ENCODE measurements at regions not wholly inside any gene's neighbourhood (a gene's known extent, or its start where the extent isn't known, plus 50 kb on each side); places are given as distances from the start of the nearest gene placed in this dataset.
"Not testable (repeated sequence)": the region's sequence is repeated elsewhere in the genome, so short reads cannot be mapped to it uniquely, and the experiment has no call there.

DNA sequence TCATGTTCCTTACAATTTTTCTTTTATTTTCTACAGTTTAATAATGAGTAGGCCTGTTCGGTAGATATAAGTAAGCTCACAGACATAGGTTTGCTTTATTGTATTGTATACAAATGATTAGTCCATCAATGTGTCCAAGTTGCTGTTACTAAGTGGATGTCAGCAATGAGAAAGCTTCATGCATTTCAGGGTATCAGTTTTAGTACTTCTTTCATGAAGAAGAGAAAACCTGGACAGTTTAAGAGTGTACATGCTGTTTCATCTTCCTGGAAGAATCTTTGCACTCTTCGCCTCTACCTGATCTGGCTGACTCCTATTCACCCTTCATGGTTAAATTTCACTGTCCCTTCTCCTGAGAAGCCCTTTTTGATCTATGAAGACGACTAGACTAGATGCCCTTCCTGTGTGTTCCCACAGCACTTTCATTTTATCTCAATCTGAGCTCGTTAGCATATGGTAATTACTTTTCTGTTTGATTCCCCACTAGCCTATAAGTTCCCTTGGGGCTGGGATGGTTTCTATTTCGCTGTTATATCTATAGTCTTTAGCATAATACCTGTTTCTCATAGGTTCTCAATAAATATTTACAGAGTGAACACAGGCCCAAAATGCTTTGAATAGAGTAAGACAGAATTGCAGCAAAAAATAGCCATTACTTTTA is 70.7 kb downstream of the CETN3 start:
- no peak for DNase-seq (ENCODE audit: low spot score)

DNA sequence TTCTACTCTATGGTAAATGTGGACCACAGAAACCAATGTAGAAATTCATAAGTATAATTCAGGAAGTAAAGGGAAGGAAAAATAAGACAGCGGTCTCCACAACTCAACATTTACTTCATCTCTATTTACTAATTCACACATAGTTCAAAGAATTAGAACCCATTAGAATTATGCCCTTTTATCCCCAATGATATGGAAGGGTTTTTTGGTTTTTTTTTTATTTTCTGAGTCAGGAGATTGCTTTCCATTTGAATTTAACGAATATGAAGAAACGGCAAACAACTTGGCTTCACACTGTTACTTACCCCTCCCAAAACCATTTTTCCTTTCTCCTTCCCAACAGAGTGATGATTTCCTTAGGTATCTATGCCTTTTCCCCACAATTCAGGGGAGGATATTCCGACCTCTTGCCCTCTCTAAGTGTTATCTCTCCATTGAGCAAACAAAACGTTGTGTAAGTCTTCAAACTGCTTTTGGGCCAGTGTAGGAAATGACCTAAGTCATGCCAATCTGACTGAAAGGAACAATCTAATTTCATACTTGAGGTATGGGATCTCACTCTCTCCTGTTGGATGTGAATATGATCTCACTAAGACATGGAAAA is 72.0 kb downstream of the CETN3 start:
- DNase-seq (ENCODE audit: low spot score): no peak

DNA sequence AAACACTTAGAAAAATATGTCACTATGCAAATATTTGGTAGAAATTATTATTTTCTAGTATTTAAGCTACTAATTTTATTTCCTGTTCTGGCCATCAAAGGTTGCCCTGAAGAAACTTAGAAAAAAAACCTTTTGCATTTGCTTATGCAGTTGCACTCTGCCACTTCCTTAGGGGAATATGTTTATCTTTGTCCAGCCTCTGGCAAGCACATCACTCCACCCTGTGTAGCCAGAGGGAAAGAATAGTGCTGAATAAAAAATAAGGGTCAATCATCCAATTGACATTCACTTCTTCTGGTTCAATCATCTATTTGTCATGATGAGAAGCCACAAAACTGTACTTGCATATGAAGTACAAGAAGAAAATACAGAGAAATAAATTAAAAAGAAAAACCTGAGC is 72.8 kb downstream of the CETN3 start:
- no peak for DNase-seq (ENCODE audit: low spot score)

DNA sequence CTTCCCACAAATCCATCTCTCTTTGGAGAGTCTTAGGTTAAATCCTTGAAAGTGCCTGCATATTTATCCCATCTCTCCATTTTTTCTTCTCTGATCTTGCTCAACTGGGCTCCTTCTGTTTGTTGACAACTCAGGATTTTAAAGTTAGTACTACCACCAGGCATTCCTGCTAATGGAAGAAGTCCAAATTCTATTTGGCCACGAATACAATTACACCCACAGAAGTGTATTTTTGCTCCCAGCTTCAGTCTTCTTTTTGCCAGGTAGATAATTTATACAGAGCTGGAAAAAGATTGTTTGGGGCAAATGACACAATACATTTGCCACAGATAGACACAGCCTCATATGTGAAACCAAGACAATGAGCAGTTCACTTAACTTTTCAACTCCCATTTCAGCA is 74.8 kb downstream of the CETN3 start:
- DNase-seq (ENCODE audit: low spot score): no peak

DNA sequence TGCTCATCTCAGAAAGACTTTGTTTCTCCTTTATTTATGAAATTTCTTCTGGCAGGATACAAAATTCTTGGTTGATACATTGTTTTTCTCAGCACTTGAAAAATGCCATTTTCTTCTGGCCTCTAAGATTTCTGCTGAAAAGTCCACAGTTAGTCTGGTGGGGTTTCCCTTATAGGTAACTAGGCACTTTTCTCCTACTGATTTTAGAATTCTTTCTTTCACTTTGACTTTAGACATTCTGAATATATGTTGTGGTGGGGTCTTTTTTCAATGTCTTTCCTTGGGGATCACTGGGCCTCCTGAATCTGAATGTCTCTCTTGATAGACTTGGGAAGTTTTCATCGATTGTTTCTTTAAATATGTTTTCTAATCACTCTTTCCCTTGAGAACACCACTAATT is 79.6 kb downstream of the CETN3 start:
- DNase-seq (ENCODE audit: low spot score): no peak

DNA sequence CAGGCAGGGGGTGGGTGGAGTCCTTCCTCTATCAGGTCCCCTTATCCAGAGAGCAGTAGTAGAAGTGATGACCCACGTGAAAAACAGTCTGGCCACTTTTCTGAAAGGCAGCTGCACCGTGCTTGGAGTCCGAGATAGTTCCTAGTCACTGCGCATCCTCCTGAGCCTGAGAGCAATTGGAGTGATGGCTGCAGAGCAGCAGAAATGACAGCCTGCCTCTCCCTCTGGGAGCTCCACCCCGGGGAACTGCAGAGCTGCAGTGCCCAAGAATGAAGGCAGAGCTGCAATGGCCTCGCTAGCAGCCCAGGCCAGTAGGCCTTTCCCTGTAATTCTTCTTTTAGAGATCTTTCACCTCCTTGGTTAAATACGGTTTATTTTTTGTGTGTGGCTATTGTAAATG is 82.6 kb downstream of the CETN3 start:
- no peak for DNase-seq (ENCODE audit: low spot score)

DNA sequence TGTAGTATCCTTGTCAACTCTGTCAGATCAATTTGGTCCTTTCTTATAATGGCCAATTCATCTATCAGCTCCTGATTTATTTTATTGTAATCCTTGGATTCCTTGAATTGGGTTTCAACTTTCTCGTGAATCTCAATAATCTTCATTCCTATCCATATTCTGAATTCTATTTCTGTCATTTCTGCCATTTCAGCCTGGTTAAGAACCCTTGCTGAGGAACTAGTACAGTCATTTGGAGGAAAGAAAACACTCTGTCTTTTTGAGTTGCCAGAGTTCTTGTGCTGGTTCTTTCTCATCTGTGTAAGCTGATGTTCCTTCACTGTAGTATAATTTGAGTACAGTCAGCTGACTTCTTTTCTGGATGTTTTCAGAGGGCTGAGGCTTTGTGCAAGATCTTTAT is 84.5 kb downstream of the CETN3 start:
- DNase-seq (ENCODE audit: low spot score): no peak

DNA sequence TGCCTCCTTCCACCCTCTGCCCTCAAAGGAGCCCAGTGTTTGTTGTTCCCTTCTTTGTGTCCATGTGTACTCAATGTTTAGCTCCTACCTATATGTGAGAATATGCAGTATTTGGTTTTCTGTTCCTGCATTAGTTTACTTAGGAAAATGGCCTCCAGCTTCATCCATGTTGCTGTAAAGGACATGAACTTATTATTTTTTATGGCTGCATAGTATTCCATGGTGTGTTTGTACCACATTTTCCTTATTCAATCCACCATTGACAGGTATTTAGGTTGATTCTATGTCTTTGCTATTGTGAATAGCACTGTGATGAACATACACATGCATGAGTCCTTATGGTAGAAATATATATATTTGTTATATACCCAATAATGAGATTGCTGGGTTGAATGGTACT is 89.2 kb downstream of the CETN3 start:
- not testable (repeated sequence) for DNase-seq (ENCODE audit: low spot score)

DNA sequence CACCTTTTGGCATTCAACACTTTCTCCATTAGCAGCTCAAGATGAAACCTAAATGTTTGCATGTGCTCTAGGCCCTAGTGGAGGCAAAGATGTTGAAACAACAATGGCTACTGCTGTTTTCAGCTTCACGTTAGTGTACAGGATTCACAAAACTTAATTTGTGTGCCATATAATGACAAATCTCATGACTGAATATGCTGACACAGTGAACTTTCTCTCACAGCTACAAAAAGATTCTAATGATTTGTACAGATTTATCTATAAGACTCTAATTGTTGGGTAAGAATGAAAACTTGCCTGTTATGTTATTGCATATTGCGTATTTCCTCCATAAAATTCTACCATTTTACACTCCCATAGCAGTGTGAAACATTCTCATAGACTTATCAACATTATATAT is 97.5 kb downstream of the CETN3 start:
- DNase-seq (ENCODE audit: low spot score): no peak

DNA sequence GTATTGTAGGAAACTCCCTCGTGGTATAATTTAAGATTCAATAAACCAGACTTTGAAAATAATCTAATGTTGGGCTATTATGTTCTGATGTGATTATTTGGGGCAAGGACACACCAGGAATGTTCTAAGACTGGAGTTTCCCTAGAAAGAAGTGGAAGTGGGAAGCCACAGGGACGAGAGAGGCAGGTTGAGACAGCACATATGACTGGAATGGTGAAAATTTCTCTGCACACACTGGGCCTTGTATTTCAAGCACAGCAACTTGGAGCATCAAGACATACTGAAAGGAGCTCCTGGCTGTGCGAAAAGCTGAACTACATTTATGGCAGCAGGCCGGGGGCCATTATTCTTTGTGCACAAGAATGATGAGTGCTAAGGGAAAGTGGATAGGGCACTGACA is 98.2 kb downstream of the CETN3 start:
- DNase-seq (ENCODE audit: low spot score): no peak

DNA sequence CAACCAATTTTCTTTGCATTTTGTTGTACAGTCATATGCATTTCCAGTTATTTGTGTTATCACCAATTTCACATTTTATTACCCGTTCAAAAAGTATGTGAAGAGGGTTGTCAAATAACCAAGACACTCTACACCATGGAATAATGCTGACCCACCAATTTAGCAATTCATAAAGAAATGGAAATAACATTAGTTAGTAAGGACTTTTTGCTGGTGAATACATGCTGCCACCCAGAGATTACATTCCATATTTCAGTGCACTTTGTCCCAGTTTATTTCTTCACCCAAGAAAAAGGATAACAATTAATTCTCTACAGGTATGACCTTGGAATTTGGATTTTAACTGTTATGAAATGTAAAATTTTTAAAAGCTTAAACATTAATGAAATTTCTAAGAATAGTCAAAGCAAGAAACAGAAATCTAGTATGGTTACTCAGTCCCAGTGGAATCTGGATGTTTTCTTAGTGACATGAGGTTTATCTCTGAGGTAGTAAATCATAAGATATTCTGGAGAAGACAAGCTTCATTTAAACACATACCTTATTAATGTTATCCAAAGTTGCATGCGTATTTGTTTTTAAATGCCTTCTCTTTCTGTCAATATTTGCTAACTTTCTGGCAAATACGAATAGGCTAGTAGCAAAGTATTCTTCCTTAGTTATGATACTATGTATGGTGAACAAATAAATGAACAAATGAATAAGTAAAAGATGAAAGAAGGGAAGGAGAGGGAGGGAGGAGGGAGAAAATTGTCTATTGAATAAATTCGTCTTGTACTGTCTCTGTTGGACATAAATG is 100.6 kb downstream of the CETN3 start:
- no peak for DNase-seq (ENCODE audit: low spot score)

DNA sequence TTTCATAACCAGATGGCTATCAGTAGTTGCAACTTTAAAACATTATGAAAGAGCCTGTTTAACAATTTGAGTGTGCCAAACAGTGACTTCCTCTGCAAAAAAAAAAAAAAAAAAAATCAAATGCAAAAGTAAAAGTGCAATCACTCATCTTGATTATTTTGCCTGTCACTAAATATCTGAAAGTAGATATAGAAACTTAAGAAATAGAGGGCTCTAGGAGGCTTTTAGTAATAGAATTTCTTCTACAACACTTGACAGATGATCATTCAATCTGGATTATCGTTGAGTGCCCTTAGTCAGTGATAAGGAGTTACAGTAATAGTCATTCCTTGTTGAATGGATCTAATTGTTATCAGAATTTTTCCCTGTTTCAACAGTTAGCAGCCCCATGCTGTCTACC is 101.8 kb downstream of the CETN3 start:
- DNase-seq (ENCODE audit: low spot score): no peak

DNA sequence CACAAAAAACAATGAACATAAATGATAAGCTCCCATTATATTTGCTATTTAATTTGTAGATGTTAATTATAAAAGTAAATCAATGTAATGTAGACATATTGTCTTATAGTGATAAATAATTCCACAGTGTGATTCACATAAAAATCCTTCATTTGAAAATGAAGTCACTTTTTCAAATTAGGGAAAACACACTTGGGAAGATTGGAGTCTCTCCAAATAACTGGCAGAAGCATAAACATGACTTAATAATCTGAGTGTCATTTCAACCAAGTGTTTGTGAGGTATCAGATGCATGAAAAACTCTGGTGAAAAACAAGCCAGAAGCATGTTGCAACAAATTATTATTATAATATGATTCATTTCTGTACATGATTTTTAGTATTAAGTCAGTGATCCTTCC is 102.2 kb downstream of the CETN3 start:
- DNase-seq (ENCODE audit: low spot score): no peak

DNA sequence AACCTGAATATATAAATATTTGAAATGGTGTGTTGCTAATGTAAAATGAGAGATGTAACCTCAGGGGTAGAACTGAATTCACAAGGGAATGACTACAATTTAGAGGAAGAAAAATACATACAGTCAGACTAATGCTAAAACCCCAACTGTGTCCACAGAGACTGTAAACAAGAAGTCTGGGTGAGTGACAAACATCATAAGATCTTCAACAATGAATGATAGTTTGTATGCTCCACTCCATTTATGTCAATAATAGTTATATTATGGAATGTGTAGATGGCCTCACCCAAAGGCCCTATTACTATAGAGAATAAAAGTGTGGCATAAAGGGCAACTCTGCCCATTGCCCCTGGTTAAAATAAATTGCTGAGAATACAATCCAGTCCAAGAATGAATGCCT is 102.9 kb downstream of the CETN3 start:
- no peak for DNase-seq (ENCODE audit: low spot score)

DNA sequence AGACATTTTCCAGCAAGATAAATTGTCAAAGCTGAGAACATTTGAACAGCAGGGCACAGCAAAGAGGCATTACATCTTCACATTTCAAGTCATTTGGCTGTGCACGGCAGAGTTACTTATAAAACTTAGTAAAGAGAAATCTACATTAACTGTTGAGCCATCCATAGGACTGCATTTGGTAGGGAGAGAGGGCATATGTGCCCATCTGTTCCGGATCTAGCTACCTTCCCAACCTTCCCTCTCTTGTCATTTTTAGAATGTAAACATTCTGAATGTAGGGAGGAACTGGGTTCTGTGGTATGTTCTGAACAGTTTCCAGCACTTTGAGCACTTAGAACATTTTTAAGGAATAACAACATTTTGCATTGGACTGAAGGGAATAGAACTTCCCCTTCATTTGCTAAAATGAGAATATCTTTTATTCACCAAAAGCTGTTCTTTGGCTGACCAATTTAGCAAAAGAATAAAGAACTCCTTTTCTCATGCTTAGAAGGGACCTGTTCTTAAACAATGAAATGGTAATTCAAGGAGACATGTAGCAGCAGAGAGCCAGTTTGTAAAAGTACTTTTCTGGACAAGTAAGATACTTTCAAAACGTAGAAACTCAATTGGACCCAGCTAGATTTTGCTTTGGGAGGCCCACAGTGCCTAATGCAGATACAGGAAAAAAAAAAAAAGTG is 104.4 kb downstream of the CETN3 start:
- DNase-seq (ENCODE audit: low spot score): no peak

DNA sequence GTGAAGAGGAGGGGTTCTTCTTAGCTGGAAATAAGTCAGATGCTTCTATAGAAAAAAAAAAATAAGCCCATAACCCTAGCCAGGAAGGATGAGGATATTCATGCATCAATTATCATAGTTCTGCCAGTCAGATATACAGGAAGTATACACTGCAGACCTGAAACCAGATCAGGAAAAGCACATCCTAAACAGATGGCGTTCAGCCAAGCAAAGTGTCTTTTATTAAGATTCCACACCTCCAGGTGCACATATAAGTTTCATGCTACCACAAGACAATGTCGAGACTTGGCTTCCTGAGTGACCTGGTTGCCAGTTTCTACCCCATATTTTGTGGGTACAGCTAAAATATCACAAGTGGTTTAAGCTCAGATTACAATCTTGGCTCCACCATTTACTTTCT is 108.3 kb downstream of the CETN3 start:
- DNase-seq (ENCODE audit: low spot score): no peak

DNA sequence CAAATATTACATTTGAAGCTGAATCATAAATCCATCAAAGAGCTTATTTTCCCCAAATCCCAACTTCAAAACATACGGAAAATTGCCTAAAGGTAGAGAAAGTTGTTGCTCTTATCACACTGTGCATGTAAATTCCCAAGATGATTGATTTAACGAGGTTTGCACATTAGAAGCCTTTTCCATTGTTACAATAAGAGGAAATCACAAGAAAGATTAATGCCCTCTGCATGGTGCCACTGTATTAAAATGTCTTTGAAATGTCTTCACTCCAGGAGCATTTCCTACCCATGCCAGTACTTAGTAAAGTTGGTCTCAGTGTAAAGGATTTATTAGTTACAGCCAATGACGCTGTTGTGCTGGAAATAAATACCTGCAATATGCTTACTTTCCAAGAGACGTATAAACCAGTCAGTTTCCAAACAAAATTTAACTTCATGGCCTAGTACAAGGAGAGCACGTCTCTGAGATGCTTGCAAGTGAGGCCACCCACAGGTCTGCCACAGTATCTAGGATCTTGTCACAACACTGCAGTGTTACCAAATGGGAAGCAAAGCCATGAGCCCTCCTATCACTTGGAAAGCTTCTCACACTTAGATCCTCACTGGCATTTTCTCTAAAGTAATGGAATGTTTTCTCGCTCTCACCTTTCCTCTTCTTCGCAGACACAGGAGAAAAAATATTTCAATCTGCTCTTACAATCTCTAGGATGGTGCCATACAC is 112.4 kb downstream of the CETN3 start:
- DNase-seq (ENCODE audit: low spot score): no peak

DNA sequence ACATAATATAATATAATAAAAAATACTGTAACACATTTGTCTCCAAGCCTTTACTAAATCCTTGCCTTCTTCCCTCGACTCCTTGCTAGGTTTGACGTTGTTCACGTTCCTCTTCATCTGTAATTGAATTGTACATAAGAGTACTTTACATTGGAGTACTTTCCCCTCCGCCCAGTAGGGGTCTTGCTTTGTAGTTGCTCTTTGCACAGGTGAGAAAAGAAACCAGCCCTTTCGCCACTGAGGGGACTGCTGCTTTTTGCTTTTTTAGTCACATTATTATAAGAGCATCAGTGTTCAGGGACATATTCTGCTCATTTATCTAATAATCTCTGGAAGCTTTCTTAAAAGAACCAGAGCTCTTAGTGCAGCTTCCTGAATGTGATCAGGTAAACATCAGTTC is 115.0 kb downstream of the CETN3 start:
- no peak for DNase-seq (ENCODE audit: low spot score)

DNA sequence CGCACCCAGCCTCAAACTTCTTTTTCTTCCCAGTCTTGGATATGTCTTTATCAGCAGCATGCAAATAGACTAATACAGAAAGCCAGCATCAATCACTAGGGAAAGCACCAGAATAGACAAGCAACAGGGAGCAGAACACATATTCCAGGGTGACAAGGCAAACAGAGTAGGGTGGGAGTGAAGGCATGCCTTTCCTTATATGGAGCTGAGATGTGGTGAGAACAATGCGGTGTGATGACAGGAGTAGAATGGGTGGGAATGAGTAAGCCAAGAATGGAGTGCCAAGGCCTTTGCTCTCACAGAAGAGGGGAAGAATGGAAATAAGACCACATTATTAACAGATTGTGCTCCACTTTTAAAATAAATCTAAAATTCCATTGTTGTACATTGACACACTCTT is 115.6 kb downstream of the CETN3 start:
- peak; percentile 17 for DNase-seq (ENCODE audit: low spot score)

DNA sequence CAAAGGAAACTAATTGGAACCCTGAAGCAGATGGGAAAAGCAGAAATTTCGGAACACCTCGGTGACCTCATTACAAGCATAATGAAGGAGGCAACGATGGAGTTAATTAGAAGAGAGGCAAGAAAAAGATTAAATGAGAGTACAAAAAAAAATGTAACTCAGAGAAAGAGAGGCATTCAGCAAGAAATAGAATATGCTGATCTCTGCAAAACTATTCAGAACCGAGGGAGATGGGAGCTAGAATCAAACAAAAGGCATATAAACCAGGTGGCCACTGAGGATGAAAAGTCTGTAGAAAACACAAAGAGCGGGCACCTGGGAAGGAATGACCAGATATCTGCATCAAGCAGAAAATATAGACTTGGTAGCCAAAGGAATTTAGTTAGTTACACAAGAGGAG is 118.9 kb downstream of the CETN3 start:
- no peak for DNase-seq (ENCODE audit: low spot score)

DNA sequence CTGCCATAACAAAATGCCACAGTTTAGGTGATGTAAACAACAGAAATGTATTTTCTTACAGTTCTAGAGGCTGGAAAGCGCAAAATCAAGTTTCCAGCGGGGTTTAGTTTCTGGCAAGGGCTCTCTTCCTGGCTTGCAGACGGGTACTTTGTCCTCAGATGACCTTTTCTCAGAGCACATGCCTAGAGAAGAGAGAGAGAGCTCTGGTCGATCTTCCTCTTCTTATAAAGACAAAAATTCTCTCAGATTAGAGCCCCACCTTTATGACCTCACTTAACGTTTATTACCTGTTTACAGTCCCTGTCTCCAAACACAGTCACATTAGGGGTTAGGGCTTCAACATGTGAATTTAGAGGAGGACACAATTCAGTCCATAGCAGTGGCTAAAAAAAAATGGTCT is 119.7 kb downstream of the CETN3 start:
- DNase-seq (ENCODE audit: low spot score): no peak

DNA sequence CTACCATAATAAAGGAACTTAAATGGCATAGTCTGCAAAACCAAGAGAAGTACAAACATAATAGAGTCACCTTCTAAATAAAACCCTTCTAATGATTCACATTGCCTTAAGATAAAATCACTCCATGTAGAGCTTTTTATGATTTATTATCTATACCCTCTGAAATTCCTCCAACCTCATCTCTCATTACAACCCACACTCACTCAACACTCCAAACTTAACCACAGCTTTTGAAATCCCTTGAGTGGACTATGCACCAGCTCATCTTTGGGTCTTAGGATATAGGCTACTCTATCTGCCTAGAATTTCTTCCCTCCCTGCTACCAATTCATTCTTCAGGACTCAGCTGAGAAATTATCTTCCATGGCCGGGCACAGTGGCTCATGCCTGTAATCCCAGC is 122.5 kb downstream of the CETN3 start:
- DNase-seq (ENCODE audit: low spot score): no peak

Data from AG20443 (cell line).